Common myeloid progenitor, CD34-positive (primary cell): ENCODE measurements at regions not wholly inside any gene's neighbourhood (a gene's known extent, or its start where the extent isn't known, plus 50 kb on each side); places are given as distances from the start of the nearest gene placed in this dataset.
"Not testable (repeated sequence)": the region's sequence is repeated elsewhere in the genome, so short reads cannot be mapped to it uniquely, and the experiment has no call there.

Experiments
- CTCF ChIA-PET: fragments of 350-600 bp; sonication (Branson Sonifier 250); formaldehyde crosslinking; loops from one replicate; lab custom pipeline; 2021; ENCODE audit warnings: antibody characterized with exemption; lab: Charles Lee
- POLR2A ChIA-PET: fragments of 350-600 bp; sonication (Branson Sonifier 250); formaldehyde crosslinking; loops from one replicate; lab custom pipeline; 2021; ENCODE audit warnings: antibody characterized with exemption; lab: Charles Lee
- DNase-seq, 3 donors: peaks; one replicate each; pipeline versions ENCODE4 v3.0.0 to v3.0.0-alpha.2; 2013
- H3K27ac ChIP-seq, 2 experiments: 1 replicate in 1 of 2; 2 replicates in 1 of 2; pipeline ENCODE4 v1.7.0; 2013; ENCODE audit warnings: inconsistent platforms in 2 of 2, low read length in 2 of 2, mild to moderate bottlenecking in 2 of 2, low read depth in 1 of 2, moderate library complexity in 1 of 2; ENCODE audit not compliant: severe bottlenecking in 2 of 2, insufficient read depth in 1 of 2, poor library complexity in 1 of 2
- H3K27me3 ChIP-seq, 5 experiments: replicated peaks in 2 of 5; 1 replicate in 3 of 5; 2 replicates in 2 of 5; pipeline versions ENCODE4 v1.6.1 to v1.7.0; 2013; ENCODE audit warnings: low read length in 4 of 5, mild to moderate bottlenecking in 2 of 5, moderate library complexity in 2 of 5, inconsistent platforms in 1 of 5; ENCODE audit not compliant: insufficient read depth in 5 of 5, control insufficient read depth in 4 of 5
- H3K36me3 ChIP-seq, 4 experiments: 1 replicate in 2 of 4; 2 replicates in 2 of 4; pipeline versions ENCODE4 v1.6.1 to v1.7.0; 2013; ENCODE audit warnings: low read length in 3 of 4, control low read depth in 1 of 4, mild to moderate bottlenecking in 1 of 4; ENCODE audit not compliant: control insufficient read depth in 4 of 4, insufficient read depth in 4 of 4
- H3K4me1 ChIP-seq, 4 experiments: 1 replicate in 3 of 4; 2 replicates in 1 of 4; pipeline versions ENCODE4 v1.6.1 to v1.7.1; 2013; ENCODE audit warnings: low read length in 3 of 4, mild to moderate bottlenecking in 3 of 4, control low read depth in 1 of 4, inconsistent platforms in 1 of 4, moderate library complexity in 1 of 4; ENCODE audit not compliant: control insufficient read depth in 4 of 4, insufficient read depth in 4 of 4; ENCODE audit errors: control extremely low read depth in 1 of 4
- H3K4me3 ChIP-seq, 7 experiments: 1 replicate in 4 of 7; 2 replicates in 3 of 7; pipeline versions ENCODE4 v1.5.1 to v1.7.0; 2013; ENCODE audit warnings: mild to moderate bottlenecking in 7 of 7, low read length in 6 of 7, moderate library complexity in 6 of 7, inconsistent platforms in 2 of 7, low read depth in 2 of 7, control low read depth in 1 of 7; ENCODE audit not compliant: insufficient read depth in 4 of 7, control insufficient read depth in 1 of 7; ENCODE audit errors: extremely low read depth in 1 of 7
- H3K9me3 ChIP-seq, 5 experiments: 1 replicate in 4 of 5; 2 replicates in 1 of 5; pipeline versions ENCODE4 v1.6.1 to v1.7.1; 2013; ENCODE audit warnings: low read length in 4 of 5, mild to moderate bottlenecking in 2 of 5, inconsistent platforms in 1 of 5, low read depth in 1 of 5, moderate library complexity in 1 of 5; ENCODE audit not compliant: control insufficient read depth in 4 of 5, insufficient read depth in 2 of 5; ENCODE audit errors: control extremely low read depth in 1 of 5
- WGBS: methylation state at CpG from one replicate; pipeline ENCODE4 v1.1.5; 2013; ENCODE audit not compliant: insufficient coverage; 5-methylcytosine and 5-hydroxymethylcytosine counted together

DNA sequence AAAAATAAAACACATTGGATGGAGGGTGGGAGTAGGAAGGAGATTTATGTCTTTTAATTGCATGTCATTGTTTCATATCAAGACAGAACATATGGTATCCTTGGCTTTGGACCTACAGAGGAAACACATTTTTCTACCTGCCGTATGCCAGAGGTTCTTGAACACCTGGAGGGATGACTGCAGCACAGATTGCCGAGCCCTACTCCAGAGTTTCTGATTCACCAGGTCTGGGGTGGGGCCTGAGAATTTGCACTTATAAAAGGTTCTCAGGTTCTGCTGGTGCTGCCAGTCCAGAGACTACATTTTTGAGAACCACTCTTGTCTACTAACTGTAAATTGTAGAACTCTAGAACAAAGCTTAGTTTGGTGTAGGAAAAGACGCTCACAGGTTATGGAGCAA lies 61.3 kb upstream of the CSPG4 start:
- H3K36me3 ChIP-seq, H3K4me3 ChIP-seq, H3K27me3 ChIP-seq, H3K27ac ChIP-seq, H3K9me3 ChIP-seq, CTCF ChIA-PET, POLR2A ChIA-PET: not testable (repeated sequence)
- WGBS: 40% methylated on average over 2 of the region's 3 CpGs
- H3K4me1 ChIP-seq: peaks cover 0 to 25% (median 16%) of the 10 kb centered on the region in 4 experiments
- DNase-seq: peak in 2 of 3 donors; percentile 32 to 43

GRCh38 chr15:75771054-75771453 lies 58.4 kb upstream of the CSPG4 start:
- peak in 2 of 3 donors; percentile 35 to 53 for DNase-seq
- H3K4me1 ChIP-seq, H3K36me3 ChIP-seq, H3K4me3 ChIP-seq, POLR2A ChIA-PET, H3K27me3 ChIP-seq, H3K27ac ChIP-seq, H3K9me3 ChIP-seq: not testable (repeated sequence)
- 0% methylated on average over 1 of the region's 2 CpGs for WGBS
- CTCF ChIA-PET: interaction anchor here (0.8 to 1.2 kb wide), 3 partner anchors 12 to 38 kb away, joined by 3 to 6 read pairs (median 4); no protein-coding TSS in a partner anchor

DNA sequence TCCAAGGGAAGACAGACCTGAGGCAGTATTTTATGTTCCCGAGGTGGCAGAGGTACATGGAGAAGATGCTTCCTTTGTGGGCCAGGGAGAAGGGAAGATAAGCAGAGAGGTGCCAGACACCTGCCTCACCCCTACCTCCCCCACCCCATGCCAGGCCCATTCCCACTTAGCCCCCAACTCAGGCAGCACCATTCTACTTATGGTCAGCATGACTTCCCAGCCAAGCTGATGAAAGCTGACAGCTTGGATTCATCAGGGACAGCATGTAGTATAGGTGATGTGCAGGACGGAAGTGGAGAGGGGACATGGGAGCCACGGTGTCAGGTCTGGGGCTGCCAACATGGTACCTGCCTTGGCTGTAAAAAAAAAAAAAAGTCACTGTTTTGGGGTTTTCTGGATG lies 57.5 kb upstream of the CSPG4 start:
- Histone ChIP-seq H3K9me3 (no peaks in the 10 kb centered on the region), H3K36me3 (no peaks in the 10 kb centered on the region), H3K4me1 (peaks cover 0 to 7% (median 3%) of the 10 kb centered on the region in 4 experiments), H3K4me3 (no peak overlapping the region), H3K27ac (no peak overlapping the region), H3K27me3 (no peaks in the 10 kb centered on the region)
- POLR2A ChIA-PET: no interaction called here
- WGBS: 89% methylated on average over 2 of the region's 3 CpGs
- CTCF ChIA-PET: interaction anchor here (0.8 to 1.0 kb wide), 2 partner anchors 32 to 39 kb away, joined by 4 to 6 read pairs; no protein-coding TSS in a partner anchor
- no peak for DNase-seq

DNA sequence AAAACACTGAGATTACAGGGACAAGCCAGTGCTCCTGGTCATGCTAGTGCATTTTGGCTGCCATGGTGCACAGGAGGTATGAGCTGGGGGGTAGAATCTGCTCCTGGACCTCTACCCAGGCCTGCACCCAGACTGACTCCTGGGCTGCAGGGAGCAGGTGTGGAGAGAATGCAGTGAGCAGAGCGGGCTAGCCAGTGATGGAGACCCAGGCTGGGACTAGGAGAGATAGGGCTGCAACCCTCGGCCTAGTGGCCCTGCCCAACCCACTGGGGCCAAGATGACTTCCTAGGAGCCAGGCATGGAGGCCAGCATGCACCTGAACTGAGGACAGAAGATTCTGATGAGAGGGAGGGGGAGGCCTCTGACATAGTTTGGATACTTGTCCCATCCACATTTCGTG lies 55.9 kb upstream of the CSPG4 start:
- H3K36me3 ChIP-seq, DNase-seq, H3K9me3 ChIP-seq: not testable (repeated sequence)

GRCh38 chr15:75765551-75766305 lies 53.1 kb upstream of the CSPG4 start:
- 98% methylated on average over 8 of the region's 13 CpGs for WGBS
- H3K9me3 ChIP-seq, POLR2A ChIA-PET, H3K36me3 ChIP-seq, H3K4me3 ChIP-seq, H3K27me3 ChIP-seq, H3K27ac ChIP-seq, DNase-seq, CTCF ChIA-PET, H3K4me1 ChIP-seq: not testable (repeated sequence)

More for the DNA sequence above, 55.9 kb upstream of the CSPG4 start:
- POLR2A ChIA-PET, H3K4me1 ChIP-seq, H3K4me3 ChIP-seq, H3K27ac ChIP-seq, H3K27me3 ChIP-seq: not testable (repeated sequence)
- CTCF ChIA-PET: interaction anchor here (1.3 to 1.6 kb wide), 2 partner anchors 10 to 17 kb away, joined by 5 to 7 read pairs; no protein-coding TSS in a partner anchor
- 100% methylated on average over 2 of the region's 3 CpGs for WGBS

DNA sequence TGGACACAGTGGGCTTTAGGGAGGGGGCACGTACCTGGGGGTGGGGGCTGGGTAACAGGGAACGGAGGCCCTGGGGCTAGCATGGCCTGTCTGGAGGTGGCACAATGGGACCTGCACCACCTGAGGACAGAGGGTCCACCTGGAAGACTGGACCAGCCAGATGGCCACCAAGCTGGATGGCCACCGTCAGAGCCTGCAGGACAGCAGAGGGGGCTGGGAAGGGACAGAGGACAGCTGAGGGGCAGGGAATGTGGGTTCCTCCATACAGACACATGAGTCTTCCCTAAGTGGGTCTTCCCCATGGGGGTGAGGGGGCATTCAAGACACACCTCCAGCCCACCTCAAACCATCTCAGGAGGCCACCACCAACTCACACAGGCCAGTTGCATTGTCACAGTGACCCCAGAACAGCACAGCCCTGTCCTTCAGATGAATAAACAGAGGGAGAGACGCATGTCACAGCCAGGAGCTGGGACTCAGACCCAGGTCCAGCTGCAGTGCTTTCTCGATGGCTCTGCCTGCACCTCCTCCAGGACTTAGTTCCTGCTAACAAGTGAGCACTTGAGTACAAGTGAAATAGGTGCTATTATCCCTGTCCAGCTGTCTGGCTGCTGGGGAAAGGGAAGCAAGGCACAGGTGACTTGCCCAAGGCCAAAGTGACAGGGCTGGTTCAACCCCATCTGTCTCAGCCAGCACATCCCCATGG lies 52.4 kb upstream of the CSPG4 start:
- H3K4me1 ChIP-seq, H3K4me3 ChIP-seq, POLR2A ChIA-PET, H3K27ac ChIP-seq, H3K27me3 ChIP-seq, DNase-seq, H3K36me3 ChIP-seq, CTCF ChIA-PET, H3K9me3 ChIP-seq: not testable (repeated sequence)
- 100% methylated on average over 3 of the region's 5 CpGs for WGBS
